ENCODE measurements at regions not wholly inside any gene's neighbourhood (a gene's known extent, or its start where the extent isn't known, plus 50 kb on each side); places are given as distances from the start of the nearest gene placed in this dataset.
A peak's percentile ranks its signal among the peaks of the same experiment; 100 is the strongest.

- ATAC-seq (ENCODE audit: low read depth) (peak; percentile 49; the same call in 1 of the 2 replicates), DNase-seq (no peak)
- H3K9me1 ChIP-seq (ENCODE audit: insufficient read depth, low read length) = peaks cover 9% of the 10 kb centered on the region; the same call in 1 of the 2 replicates
- no peak overlapping the region for H3K4me2 ChIP-seq (ENCODE audit: low read depth, low read length)
- ChIA-PET POLR2A (ENCODE audit: unreplicated experiment) (no interaction called here), CTCF (no interaction called here)
- H2BK120ac ChIP-seq (ENCODE audit: low read depth, low read length) = no peak overlapping the region
- no peaks in the 10 kb centered on the region; a peak in 1 of 4 replicates for H3K79me1 ChIP-seq (ENCODE audit: low read depth in 1 of 2, low read length in 2 of 2)
- H3K4ac ChIP-seq (ENCODE audit: low read depth, low read length) = no peak overlapping the region
- TF ChIP-seq RCOR1 (IDR thresholded peaks at IDR 0.05; ENCODE audit: insufficient replicate concordance, low read length) = no peak
- TF ChIP-seq CHD1 (IDR thresholded peaks at IDR 0.05; ENCODE audit: low read depth, low read length) = no peak
- no peak for TF ChIP-seq MXI1 (IDR thresholded peaks at IDR 0.05; ENCODE audit: borderline replicate concordance, low read depth, low read length)
- TF ChIP-seq SMC3 (IDR thresholded peaks at IDR 0.05; ENCODE audit: low read depth, low read length) = no peak
- TF ChIP-seq, protein P1, sequence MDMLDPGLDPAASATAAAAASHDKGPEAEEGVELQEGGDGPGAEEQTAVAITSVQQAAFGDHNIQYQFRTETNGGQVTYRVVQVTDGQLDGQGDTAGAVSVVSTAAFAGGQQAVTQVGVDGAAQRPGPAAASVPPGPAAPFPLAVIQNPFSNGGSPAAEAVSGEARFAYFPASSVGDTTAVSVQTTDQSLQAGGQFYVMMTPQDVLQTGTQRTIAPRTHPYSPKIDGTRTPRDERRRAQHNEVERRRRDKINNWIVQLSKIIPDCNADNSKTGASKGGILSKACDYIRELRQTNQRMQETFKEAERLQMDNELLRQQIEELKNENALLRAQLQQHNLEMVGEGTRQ (IDR thresholded peaks at IDR 0.05; ENCODE audit: low read depth, low read length) = no peak
- TF ChIP-seq, protein P2, sequence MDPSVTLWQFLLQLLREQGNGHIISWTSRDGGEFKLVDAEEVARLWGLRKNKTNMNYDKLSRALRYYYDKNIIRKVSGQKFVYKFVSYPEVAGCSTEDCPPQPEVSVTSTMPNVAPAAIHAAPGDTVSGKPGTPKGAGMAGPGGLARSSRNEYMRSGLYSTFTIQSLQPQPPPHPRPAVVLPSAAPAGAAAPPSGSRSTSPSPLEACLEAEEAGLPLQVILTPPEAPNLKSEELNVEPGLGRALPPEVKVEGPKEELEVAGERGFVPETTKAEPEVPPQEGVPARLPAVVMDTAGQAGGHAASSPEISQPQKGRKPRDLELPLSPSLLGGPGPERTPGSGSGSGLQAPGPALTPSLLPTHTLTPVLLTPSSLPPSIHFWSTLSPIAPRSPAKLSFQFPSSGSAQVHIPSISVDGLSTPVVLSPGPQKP (IDR thresholded peaks at IDR 0.05; ENCODE audit: borderline replicate concordance, low read depth, low read length) = no peak
- no peak for TF ChIP-seq RFX5 (IDR thresholded peaks at IDR 0.05; ENCODE audit: low read depth, low read length)
- TF ChIP-seq, protein P3, sequence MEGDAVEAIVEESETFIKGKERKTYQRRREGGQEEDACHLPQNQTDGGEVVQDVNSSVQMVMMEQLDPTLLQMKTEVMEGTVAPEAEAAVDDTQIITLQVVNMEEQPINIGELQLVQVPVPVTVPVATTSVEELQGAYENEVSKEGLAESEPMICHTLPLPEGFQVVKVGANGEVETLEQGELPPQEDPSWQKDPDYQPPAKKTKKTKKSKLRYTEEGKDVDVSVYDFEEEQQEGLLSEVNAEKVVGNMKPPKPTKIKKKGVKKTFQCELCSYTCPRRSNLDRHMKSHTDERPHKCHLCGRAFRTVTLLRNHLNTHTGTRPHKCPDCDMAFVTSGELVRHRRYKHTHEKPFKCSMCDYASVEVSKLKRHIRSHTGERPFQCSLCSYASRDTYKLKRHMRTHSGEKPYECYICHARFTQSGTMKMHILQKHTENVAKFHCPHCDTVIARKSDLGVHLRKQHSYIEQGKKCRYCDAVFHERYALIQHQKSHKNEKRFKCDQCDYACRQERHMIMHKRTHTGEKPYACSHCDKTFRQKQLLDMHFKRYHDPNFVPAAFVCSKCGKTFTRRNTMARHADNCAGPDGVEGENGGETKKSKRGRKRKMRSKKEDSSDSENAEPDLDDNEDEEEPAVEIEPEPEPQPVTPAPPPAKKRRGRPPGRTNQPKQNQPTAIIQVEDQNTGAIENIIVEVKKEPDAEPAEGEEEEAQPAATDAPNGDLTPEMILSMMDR (conservative IDR thresholded peaks at IDR 0.05; ENCODE audit: low read depth, low read length) = no peak
- TF ChIP-seq RAD21 (IDR thresholded peaks at IDR 0.05; ENCODE audit: low read length) = no peak
- no peak for TF ChIP-seq FOS (IDR thresholded peaks at IDR 0.05; ENCODE audit: low read depth, low read length)
- no peak for TF ChIP-seq CEBPB (IDR thresholded peaks at IDR 0.05; ENCODE audit: low read depth, low read length)
- TF ChIP-seq MAZ (IDR thresholded peaks at IDR 0.05; ENCODE audit: borderline replicate concordance, low read depth, low read length) = no peak
- no peak for TF ChIP-seq NFE2L2 (IDR thresholded peaks at IDR 0.05; ENCODE audit: low read depth, low read length)
- no peak for TF ChIP-seq MAFK (IDR thresholded peaks at IDR 0.05; ENCODE audit: low read depth, low read length)
- TF ChIP-seq POLR2A (IDR thresholded peaks at IDR 0.05; ENCODE audit: low read depth, low read length) = no peak
- no peak for TF ChIP-seq BHLHE40 (IDR thresholded peaks at IDR 0.05; ENCODE audit: low read depth, low read length)
- H3K4me3 ChIP-seq (ENCODE audit: insufficient read depth, low read depth, low read length) = no peak overlapping the region
- no peak overlapping the region for H3K18ac ChIP-seq (ENCODE audit: low read depth, low read length)
- no peak overlapping the region for H4K8ac ChIP-seq (ENCODE audit: low read depth in 2 of 2, low read length in 2 of 2)
- no peak overlapping the region for H3K14ac ChIP-seq (replicated peaks; ENCODE audit: low read depth, low read length)
- H2BK15ac ChIP-seq (ENCODE audit: low read depth, low read length) = no peak overlapping the region
- no peak overlapping the region for H2BK5ac ChIP-seq (ENCODE audit: low read depth, low read length, poor library complexity, severe bottlenecking)
- H4K5ac ChIP-seq (ENCODE audit: low read depth, low read length) = no peak overlapping the region
- no peaks in the 10 kb centered on the region for H3K9me3 ChIP-seq (ENCODE audit: control insufficient read depth, insufficient read depth, low read length)
- H2AFZ ChIP-seq (replicated peaks; ENCODE audit: low read length, poor library complexity) = no peak overlapping the region
- H3K56ac ChIP-seq (ENCODE audit: extremely low read depth, insufficient read depth, low read length) = no peak overlapping the region
- no peak overlapping the region for H2AK9ac ChIP-seq (replicated peaks; ENCODE audit: low read depth, low read length, poor library complexity)
- dilution Hi-C loops (cut with HindIII; ENCODE audit: low sequenced_read_pairs, unreplicated experiment) = no loop called here
- intact Hi-C loops (cut with micrococcal nuclease) = no loop called here
- H4K91ac ChIP-seq (ENCODE audit: insufficient read depth, low read depth, low read length) = no peak overlapping the region
- H2AK5ac ChIP-seq (ENCODE audit: low read depth, low read length) = no peak overlapping the region
- H3K9ac ChIP-seq (ENCODE audit: low read depth, low read length) = no peak overlapping the region
- H2BK20ac ChIP-seq (ENCODE audit: low read depth, low read length) = no peak overlapping the region
- no peak overlapping the region for H3K23ac ChIP-seq (ENCODE audit: low read depth, low read length)
- H4K20me1 ChIP-seq (ENCODE audit: insufficient read depth, low read length) = no peaks in the 10 kb centered on the region
- H3K27me3 ChIP-seq (ENCODE audit: control insufficient read depth, insufficient read depth, low read length) = no peaks in the 10 kb centered on the region
- no TSS peak for BruUV-seq (replicated peaks)
- H3K27ac ChIP-seq (ENCODE audit: insufficient read depth, low read length) = no peak overlapping the region
- H3K36me3 ChIP-seq (ENCODE audit: control insufficient read depth, insufficient read depth, low read length) = peaks cover 8% of the 10 kb centered on the region
- WGBS, 2 experiments (ENCODE audit: extremely low coverage in 2 of 2, insufficient read length in 1 of 2) = no CpG with 5 or more reads among the region's 3 CpGs
- in situ Hi-C loops (cut with MboI; ENCODE audit: low sequenced_read_pairs) = no loop called here
- no peaks in the 10 kb centered on the region for H3K4me1 ChIP-seq (ENCODE audit: control insufficient read depth, insufficient read depth, low read length)
These were observed 170.1 kb downstream of the SIPA1L2 start for GRCh38 chr1:232459826-232460225.

Data from IMR-90 (cell line).